ENCODE measurements at regions not wholly inside any gene's neighbourhood (a gene's known extent, or its start where the extent isn't known, plus 50 kb on each side); places are given as distances from the start of the nearest gene placed in this dataset.
"Not testable (repeated sequence)": the region's sequence is repeated elsewhere in the genome, so short reads cannot be mapped to it uniquely, and the experiment has no call there.

DNA sequence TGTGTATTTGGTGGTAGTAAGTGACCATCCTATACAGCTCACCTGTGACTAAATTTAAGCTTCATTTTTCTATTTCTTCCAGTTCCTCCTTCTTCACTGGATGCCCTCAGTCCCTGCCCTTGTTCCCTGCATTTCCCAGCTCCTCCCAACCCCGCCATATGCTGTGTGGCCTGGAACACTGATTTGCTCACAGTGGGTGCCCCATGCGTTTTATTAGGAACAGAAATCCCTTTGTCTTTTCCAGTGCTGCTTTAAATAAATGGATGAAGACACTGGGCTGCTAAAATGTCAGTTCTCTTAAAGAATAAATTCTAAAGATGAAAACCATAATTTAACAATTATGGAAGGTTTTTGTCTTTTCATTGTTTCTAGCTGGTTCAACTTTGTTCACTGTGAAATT, 477.3 kb downstream of the DCDC2C start:
- no peak overlapping the region for H3K4me3 ChIP-seq (ENCODE audit: low read length)
- H3K27me3 ChIP-seq (ENCODE audit: control insufficient read depth, insufficient read depth, low read length), result no peaks in the 10 kb centered on the region
- no peak overlapping the region for H3K27ac ChIP-seq (ENCODE audit: low read depth, low read length)
- H3K36me3 ChIP-seq (ENCODE audit: control insufficient read depth, insufficient read depth, low read length), result no peaks in the 10 kb centered on the region
- H3K9ac ChIP-seq (ENCODE audit: low read length), result no peak overlapping the region
- H3K4me1 ChIP-seq (ENCODE audit: control insufficient read depth, insufficient read depth, low read length), result no peaks in the 10 kb centered on the region

DNA sequence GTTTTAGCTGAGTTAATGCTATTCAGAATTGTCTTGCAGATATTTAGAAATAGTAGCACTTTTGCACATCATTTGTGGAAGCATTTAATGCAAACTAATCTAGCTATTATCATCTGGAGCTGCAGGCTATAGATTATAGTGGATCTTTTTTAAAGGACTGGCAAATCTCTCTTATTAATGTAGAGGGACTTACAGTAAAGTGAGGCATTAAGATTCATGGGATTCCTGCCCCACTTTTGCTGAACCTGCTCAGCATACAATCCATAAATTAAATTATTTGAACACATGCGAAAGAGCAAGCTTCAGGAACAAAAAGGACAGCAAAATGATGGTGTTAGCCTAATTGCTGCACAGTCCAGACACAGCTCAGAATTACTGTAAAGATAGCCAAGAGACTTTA, 477.7 kb downstream of the DCDC2C start:
- Histone ChIP-seq H3K27ac (ENCODE audit: low read depth, low read length) (no peak overlapping the region), H3K4me3 (ENCODE audit: low read length) (no peak overlapping the region), H3K36me3 (ENCODE audit: control insufficient read depth, insufficient read depth, low read length) (no peaks in the 10 kb centered on the region), H3K9ac (ENCODE audit: low read length) (no peak overlapping the region), H3K4me1 (ENCODE audit: control insufficient read depth, insufficient read depth, low read length) (no peaks in the 10 kb centered on the region), H3K27me3 (ENCODE audit: control insufficient read depth, insufficient read depth, low read length) (no peaks in the 10 kb centered on the region)

DNA sequence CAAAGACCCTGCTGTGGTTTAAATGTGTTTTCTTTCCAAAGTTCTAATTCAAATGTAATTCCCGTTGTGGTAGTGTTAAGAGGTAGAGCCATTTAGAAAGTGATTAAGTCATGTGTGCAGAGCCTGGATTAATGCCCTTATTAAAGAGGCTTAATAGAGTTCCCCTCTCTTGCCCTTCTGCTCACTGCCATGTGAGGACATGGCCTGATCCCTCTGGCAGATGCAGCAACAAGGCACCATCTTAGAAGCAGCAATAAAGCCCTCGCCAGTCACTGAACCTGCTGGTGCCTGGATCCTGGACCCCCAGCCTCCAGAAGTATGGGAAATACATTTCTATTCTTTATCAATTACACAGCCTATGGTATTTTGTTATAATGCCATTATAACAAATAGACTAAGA, 485.2 kb downstream of the DCDC2C start:
- no peak overlapping the region for H3K9ac ChIP-seq (ENCODE audit: low read length)
- no peak overlapping the region for H3K27ac ChIP-seq (ENCODE audit: low read depth, low read length)
- no peaks in the 10 kb centered on the region for H3K4me1 ChIP-seq (ENCODE audit: control insufficient read depth, insufficient read depth, low read length)
- H3K4me3 ChIP-seq (ENCODE audit: low read length), result no peak overlapping the region
- H3K27me3 ChIP-seq (ENCODE audit: control insufficient read depth, insufficient read depth, low read length), result no peaks in the 10 kb centered on the region
- no peaks in the 10 kb centered on the region for H3K36me3 ChIP-seq (ENCODE audit: control insufficient read depth, insufficient read depth, low read length)

DNA sequence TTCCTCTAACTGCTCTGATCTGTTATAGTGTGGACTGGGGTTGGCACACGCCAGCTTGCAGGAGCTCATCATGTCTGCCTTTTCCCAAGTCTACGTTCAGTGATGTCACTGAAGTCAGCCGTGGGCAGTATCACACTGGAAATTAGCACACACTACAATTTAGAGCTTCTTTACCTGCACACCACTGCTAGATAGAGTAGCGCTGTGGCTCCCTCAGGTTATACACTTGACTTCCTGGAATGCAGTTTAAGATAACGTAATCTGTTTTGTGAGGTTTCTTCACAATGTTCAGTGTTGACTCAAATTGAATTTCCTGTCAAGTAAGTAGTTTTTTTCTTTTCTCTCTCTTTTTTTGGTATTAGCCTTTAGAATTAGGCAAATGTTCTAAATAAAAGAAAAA, 487.2 kb downstream of the DCDC2C start:
- Histone ChIP-seq H3K4me3 (ENCODE audit: low read length) (no peak overlapping the region), H3K27ac (ENCODE audit: low read depth, low read length) (no peak overlapping the region), H3K27me3 (ENCODE audit: control insufficient read depth, insufficient read depth, low read length) (no peaks in the 10 kb centered on the region), H3K36me3 (ENCODE audit: control insufficient read depth, insufficient read depth, low read length) (no peaks in the 10 kb centered on the region), H3K4me1 (ENCODE audit: control insufficient read depth, insufficient read depth, low read length) (no peaks in the 10 kb centered on the region), H3K9ac (ENCODE audit: low read length) (no peak overlapping the region)

DNA sequence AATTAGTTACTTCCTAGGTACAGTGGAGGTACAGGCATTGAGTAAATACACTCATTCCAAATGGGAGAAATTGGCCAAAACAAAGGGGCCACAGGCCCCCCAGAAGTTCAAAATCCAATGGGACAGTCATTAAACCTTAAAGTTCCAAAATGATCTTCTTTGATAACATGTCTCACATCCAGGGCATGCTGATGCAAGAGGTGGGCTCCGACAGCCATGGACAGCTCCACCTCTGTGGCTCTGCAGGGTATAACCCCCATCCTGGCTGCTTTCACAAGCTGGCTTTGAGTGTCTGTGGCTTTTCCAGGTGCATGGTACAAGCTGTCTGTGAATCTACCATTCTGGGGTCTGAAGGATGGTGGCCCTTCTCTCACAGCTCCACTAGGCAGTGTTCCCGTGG, 488.7 kb downstream of the DCDC2C start:
- Histone ChIP-seq H3K36me3 (ENCODE audit: control insufficient read depth, insufficient read depth, low read length) (no peaks in the 10 kb centered on the region), H3K27me3 (ENCODE audit: control insufficient read depth, insufficient read depth, low read length) (no peaks in the 10 kb centered on the region), H3K4me1 (ENCODE audit: control insufficient read depth, insufficient read depth, low read length) (no peaks in the 10 kb centered on the region), H3K27ac (ENCODE audit: low read depth, low read length) (no peak overlapping the region), H3K9ac (ENCODE audit: low read length) (no peak overlapping the region), H3K4me3 (ENCODE audit: low read length) (no peak overlapping the region)

DNA sequence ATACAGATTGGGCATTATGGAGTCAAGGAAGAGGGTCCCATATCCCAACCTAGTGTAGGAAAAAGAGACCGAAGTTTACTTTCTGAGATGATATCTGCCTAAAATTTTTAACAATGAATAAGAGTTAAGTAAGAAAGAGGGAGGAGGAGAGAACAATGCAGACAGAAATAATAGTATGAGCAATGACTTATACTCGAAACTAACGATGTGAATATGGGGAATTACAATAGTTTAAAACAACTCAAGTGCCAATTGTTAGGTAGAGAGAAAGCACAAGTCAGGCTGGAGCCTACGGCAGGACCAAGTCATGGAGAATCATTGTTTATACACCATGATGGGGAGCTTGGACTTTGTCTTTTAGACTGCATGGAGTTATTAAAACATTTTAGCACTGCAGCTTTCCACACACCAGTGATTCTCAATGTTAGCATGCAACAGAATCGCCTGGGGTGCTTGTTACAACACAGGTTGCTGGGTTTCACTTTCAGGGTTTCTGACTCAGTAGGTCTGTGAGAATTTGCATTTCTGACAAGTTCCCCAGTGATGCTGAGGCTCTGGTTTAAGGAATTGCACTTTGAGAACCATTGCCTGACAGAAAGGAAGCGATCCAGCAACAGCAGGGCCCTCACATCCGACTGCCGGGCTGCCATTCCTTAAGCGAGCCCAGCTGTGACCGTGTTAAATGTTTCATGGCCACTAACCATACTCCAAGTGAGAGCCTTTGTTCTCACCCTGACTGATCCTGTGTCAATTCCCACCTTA, 511.2 kb downstream of the DCDC2C start:
- H3K4me3 ChIP-seq (ENCODE audit: low read length), result no peak overlapping the region
- no peaks in the 10 kb centered on the region for H3K36me3 ChIP-seq (ENCODE audit: control insufficient read depth, insufficient read depth, low read length)
- H3K27me3 ChIP-seq (ENCODE audit: control insufficient read depth, insufficient read depth, low read length), result no peaks in the 10 kb centered on the region
- H3K4me1 ChIP-seq (ENCODE audit: control insufficient read depth, insufficient read depth, low read length), result no peaks in the 10 kb centered on the region
- H3K9ac ChIP-seq (ENCODE audit: low read length), result no peak overlapping the region
- no peak overlapping the region for H3K27ac ChIP-seq (ENCODE audit: low read depth, low read length)

DNA sequence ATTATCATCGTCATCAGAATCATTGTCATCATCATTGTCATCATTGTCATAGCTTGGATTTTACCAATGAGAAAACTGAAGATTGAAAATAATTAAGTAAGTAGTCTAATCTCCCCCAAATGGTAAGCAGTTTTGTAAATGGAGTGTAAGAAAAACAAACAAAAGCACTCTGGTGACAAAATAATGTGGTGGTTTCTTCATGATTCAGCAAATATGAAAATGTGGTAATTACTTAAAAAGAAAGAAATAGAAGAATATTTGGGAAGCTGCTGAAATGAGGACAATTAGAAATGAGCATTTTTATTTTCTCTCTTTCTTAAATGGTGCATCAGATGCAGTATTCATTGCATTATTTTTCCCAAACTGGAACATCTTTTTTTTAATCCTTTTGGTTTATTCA, 514.4 kb downstream of the DCDC2C start:
- Histone ChIP-seq H3K36me3 (ENCODE audit: control insufficient read depth, insufficient read depth, low read length) (no peaks in the 10 kb centered on the region), H3K9ac (ENCODE audit: low read length) (no peak overlapping the region), H3K27me3 (ENCODE audit: control insufficient read depth, insufficient read depth, low read length) (no peaks in the 10 kb centered on the region), H3K4me3 (ENCODE audit: low read length) (no peak overlapping the region), H3K27ac (ENCODE audit: low read depth, low read length) (no peak overlapping the region), H3K4me1 (ENCODE audit: control insufficient read depth, insufficient read depth, low read length) (no peaks in the 10 kb centered on the region)

DNA sequence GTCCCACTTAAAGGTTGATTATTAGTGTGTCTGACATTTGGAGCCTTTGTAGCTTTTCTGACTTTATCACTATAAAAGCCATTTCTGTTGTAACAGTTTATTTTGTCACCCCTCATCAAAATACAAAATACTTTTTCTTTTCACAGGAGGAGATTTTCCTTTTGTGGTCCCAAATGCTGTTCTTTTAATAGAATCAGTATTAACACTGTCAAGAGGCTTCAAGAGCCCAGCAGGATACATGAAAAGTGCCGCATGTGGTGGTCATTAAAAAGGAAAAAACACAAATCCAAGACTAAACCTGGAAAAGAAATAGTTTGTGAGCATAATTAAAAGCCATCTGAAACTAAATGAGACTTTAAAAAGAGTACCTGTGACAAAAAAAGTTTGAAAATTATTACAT, 515.7 kb downstream of the DCDC2C start:
- H3K9ac ChIP-seq (ENCODE audit: low read length), result no peak overlapping the region
- no peaks in the 10 kb centered on the region for H3K36me3 ChIP-seq (ENCODE audit: control insufficient read depth, insufficient read depth, low read length)
- H3K4me3 ChIP-seq (ENCODE audit: low read length), result no peak overlapping the region
- H3K4me1 ChIP-seq (ENCODE audit: control insufficient read depth, insufficient read depth, low read length), result no peaks in the 10 kb centered on the region
- H3K27ac ChIP-seq (ENCODE audit: low read depth, low read length), result no peak overlapping the region
- H3K27me3 ChIP-seq (ENCODE audit: control insufficient read depth, insufficient read depth, low read length), result no peaks in the 10 kb centered on the region

DNA sequence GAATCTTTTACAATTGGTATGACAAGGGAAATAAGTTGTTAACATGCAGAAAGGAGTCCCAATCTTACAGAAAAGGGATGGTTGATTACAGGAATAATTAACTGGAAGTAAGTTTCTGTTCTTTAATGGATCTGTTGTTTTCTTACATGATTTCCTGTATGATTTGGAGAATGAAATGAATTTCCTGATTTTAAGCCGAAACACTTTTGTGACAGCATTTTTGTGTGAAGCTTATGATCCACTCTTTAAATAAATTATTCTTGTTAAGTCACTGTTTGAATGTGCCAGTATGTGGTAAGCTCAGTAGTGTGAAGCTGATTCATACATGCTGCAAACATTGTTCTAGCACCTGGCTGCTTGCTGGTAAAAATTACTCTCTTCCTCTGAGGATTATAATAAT, 516.2 kb downstream of the DCDC2C start:
- Histone ChIP-seq H3K27me3 (ENCODE audit: control insufficient read depth, insufficient read depth, low read length) (no peaks in the 10 kb centered on the region), H3K4me3 (ENCODE audit: low read length) (no peak overlapping the region), H3K27ac (ENCODE audit: low read depth, low read length) (no peak overlapping the region), H3K9ac (ENCODE audit: low read length) (no peak overlapping the region), H3K36me3 (ENCODE audit: control insufficient read depth, insufficient read depth, low read length) (no peaks in the 10 kb centered on the region), H3K4me1 (ENCODE audit: control insufficient read depth, insufficient read depth, low read length) (no peaks in the 10 kb centered on the region)

DNA sequence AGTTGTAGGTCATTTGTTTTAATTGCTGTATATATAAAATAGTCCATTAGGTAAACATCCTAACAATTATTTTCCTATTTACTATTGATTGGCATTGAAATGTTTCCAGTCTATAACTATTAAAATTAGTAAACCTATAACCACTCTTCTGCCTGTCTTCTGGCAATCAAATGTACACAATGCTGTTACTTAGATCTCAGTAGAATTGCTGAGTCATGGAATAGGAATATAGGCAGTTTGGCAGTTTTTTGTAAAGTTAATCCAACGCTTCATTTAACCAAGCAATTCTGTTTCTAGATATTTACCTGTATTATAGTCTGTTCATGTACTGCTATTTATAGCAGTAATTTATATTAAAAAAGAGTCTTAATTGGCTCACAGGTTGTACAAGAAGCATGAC, 518.1 kb downstream of the DCDC2C start:
- H3K4me3 ChIP-seq (ENCODE audit: low read length), result no peak overlapping the region

DNA sequence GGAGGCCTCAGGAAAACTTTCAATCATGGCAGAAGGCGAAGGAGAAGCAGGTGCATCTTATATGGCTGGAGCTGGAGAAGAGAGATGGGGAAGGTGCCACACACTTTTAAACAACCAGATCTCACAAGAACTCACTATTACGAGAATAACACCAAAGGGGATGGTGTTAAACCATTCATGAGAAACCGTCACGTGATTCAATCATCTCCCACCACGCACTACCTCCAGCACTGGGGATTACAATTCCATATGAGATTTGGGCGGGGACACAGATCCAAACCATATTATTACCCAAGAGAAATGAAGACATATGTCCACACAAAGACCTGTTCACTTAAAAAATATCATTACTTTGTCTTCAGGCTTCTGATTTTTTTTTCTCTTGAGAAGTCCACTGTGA, 518.5 kb downstream of the DCDC2C start:
- Histone ChIP-seq H3K27me3 (ENCODE audit: control insufficient read depth, insufficient read depth, low read length) (no peaks in the 10 kb centered on the region), H3K4me1 (ENCODE audit: control insufficient read depth, insufficient read depth, low read length) (no peaks in the 10 kb centered on the region), H3K9ac (ENCODE audit: low read length) (no peak overlapping the region), H3K36me3 (ENCODE audit: control insufficient read depth, insufficient read depth, low read length) (no peaks in the 10 kb centered on the region), H3K27ac (ENCODE audit: low read depth, low read length) (no peak overlapping the region), H3K4me3 (ENCODE audit: low read length) (no peak overlapping the region)

More for the DNA sequence above, 518.1 kb downstream of the DCDC2C start:
- Histone ChIP-seq H3K36me3 (ENCODE audit: control insufficient read depth, insufficient read depth, low read length) (no peaks in the 10 kb centered on the region), H3K27ac (ENCODE audit: low read depth, low read length) (no peak overlapping the region), H3K9ac (ENCODE audit: low read length) (no peak overlapping the region), H3K27me3 (ENCODE audit: control insufficient read depth, insufficient read depth, low read length) (no peaks in the 10 kb centered on the region), H3K4me1 (ENCODE audit: control insufficient read depth, insufficient read depth, low read length) (no peaks in the 10 kb centered on the region)

DNA sequence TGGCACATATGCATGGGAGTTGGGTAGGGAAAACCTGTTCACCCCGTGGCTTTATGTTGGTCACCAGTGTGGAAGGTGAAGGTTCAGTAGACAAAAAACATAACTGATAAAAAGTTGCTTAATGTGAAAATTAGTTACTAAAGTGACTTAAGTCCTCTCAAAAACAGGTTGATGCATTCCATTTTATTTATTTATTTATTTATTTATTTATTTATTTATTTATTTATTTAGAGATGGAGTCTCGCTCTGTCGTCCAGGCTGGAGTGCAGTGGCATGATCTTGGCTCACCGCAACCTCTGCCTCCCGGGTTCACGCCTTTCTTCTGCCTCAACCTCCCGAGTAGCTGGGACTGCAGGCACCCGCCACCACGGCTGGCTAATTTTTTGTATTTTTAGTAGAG, 541.0 kb downstream of the DCDC2C start:
- H3K9ac ChIP-seq (ENCODE audit: low read length); H3K27ac ChIP-seq (ENCODE audit: low read depth, low read length); H3K36me3 ChIP-seq (ENCODE audit: control insufficient read depth, insufficient read depth, low read length); H3K27me3 ChIP-seq (ENCODE audit: control insufficient read depth, insufficient read depth, low read length); H3K4me1 ChIP-seq (ENCODE audit: control insufficient read depth, insufficient read depth, low read length); H3K4me3 ChIP-seq (ENCODE audit: low read length): not testable (repeated sequence)

DNA sequence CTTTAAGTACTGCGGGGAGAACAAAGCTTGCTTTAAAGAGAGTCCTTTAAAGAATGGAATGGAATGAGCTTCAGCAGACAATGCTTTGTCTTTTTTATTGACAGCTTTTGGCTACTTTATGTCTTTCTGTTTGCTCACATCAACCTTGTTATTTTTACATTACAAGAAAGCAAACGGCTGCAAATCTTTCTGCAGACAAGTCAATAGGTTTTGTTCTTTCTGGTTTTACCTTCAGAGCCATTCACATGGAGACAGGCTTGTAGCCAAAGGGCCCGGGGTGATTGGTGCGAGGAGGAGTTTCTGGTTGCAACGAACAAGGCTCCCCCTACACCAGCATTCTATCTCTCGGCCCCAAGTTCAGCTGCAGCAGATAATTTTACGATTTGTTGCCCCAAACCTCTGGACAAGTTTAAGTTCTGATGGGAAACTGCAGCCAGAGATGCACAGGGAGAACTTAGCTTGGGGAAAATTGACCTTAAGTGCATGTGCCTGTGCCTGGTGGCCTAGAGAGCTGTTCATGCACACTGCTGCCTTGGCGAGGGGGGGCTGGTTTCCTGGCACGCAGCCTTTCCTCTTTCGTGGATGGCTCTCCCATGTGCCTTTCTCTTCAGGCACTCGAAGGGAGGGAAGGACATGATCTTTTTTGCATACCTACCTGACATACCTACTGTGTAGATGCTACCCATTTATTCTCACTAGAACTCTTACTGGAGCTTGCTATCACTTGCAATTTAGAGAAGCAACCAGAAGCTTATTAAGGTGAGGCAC, 543.2 kb downstream of the DCDC2C start:
- Histone ChIP-seq H3K4me3 (ENCODE audit: low read length) (no peak overlapping the region), H3K27ac (ENCODE audit: low read depth, low read length) (no peak overlapping the region), H3K4me1 (ENCODE audit: control insufficient read depth, insufficient read depth, low read length) (no peaks in the 10 kb centered on the region), H3K36me3 (ENCODE audit: control insufficient read depth, insufficient read depth, low read length) (no peaks in the 10 kb centered on the region), H3K27me3 (ENCODE audit: control insufficient read depth, insufficient read depth, low read length) (no peaks in the 10 kb centered on the region), H3K9ac (ENCODE audit: low read length) (no peak overlapping the region)

Measured in rectal smooth muscle tissue (tissue), 1 donor.